H4 (cell line): ENCODE measurements at regions not wholly inside any gene's neighbourhood (a gene's known extent, or its start where the extent isn't known, plus 50 kb on each side); places are given as distances from the start of the nearest gene placed in this dataset.
"Not testable (repeated sequence)": the region's sequence is repeated elsewhere in the genome, so short reads cannot be mapped to it uniquely, and the experiment has no call there.

Experiments used
- DNase-seq: peaks from one replicate; pipeline ENCODE4 v3.0.0-alpha.2; 2015; ENCODE audit warnings: low spot score

- no peak for DNase-seq
Measured at GRCh38 chr17:77618731-77619130, 339.8 kb upstream of the TNRC6C start.

GRCh38 chr17:77619326-77619725 is 339.2 kb upstream of the TNRC6C start:
- no peak for DNase-seq

- no peak for DNase-seq
Measured at GRCh38 chr17:77619851-77620250, 338.7 kb upstream of the TNRC6C start.

GRCh38 chr17:77620282-77620681 is 338.2 kb upstream of the TNRC6C start:
- no peak for DNase-seq

- DNase-seq: not testable (repeated sequence)
Measured at GRCh38 chr17:77622084-77622483, 336.4 kb upstream of the TNRC6C start.

- DNase-seq: no peak
Measured at GRCh38 chr17:77622647-77623046, 335.9 kb upstream of the TNRC6C start.

- DNase-seq: not testable (repeated sequence)
Measured at GRCh38 chr17:77623321-77623720, 335.2 kb upstream of the TNRC6C start.

- DNase-seq: no peak
Measured at GRCh38 chr17:77628035-77628434, 330.5 kb upstream of the TNRC6C start.

GRCh38 chr17:77629284-77629683 is 329.2 kb upstream of the TNRC6C start:
- DNase-seq: not testable (repeated sequence)

- DNase-seq: no peak
Measured at GRCh38 chr17:77631307-77631706, 327.2 kb upstream of the TNRC6C start.

GRCh38 chr17:77632619-77633018 is 325.9 kb upstream of the TNRC6C start:
- DNase-seq: no peak

- DNase-seq: no peak
Measured at GRCh38 chr17:77634710-77635109, 323.8 kb upstream of the TNRC6C start.

GRCh38 chr17:77635176-77635575 is 323.3 kb upstream of the TNRC6C start:
- DNase-seq: no peak

GRCh38 chr17:77635785-77636184 is 322.7 kb upstream of the TNRC6C start:
- DNase-seq: not testable (repeated sequence)

GRCh38 chr17:77636835-77637817 is 321.4 kb upstream of the TNRC6C start:
- DNase-seq: no peak

- DNase-seq: no peak
Measured at GRCh38 chr17:77637818-77638575, 320.5 kb upstream of the TNRC6C start.

- no peak for DNase-seq
Measured at GRCh38 chr17:77640252-77640651, 318.3 kb upstream of the TNRC6C start.

GRCh38 chr17:77640916-77641605 is 317.4 kb upstream of the TNRC6C start:
- DNase-seq: no peak

GRCh38 chr17:77641718-77642117 is 316.8 kb upstream of the TNRC6C start:
- no peak for DNase-seq

- DNase-seq: no peak
Measured at GRCh38 chr17:77644181-77645071, 314.1 kb upstream of the TNRC6C start.
